Osteocyte (in vitro differentiated cells): ENCODE measurements at regions not wholly inside any gene's neighbourhood (a gene's known extent, or its start where the extent isn't known, plus 50 kb on each side); places are given as distances from the start of the nearest gene placed in this dataset.

Experiments used
- DNase-seq: peaks from one replicate; pipeline ENCODE4 v3.0.0; 2021; ENCODE audit warnings: mixed read lengths; ENCODE audit not compliant: unreplicated experiment; ENCODE audit errors: extremely low spot score
- H3K27ac Mint-ChIP-seq: one replicate; pipeline ENCODE4 v1.8.0; 2021; ENCODE audit warnings: mild to moderate bottlenecking, mixed read lengths; ENCODE audit not compliant: unreplicated experiment
- H3K27me3 Mint-ChIP-seq: one replicate; pipeline ENCODE4 v1.8.0; 2021; ENCODE audit warnings: mixed read lengths; ENCODE audit not compliant: unreplicated experiment
- H3K36me3 Mint-ChIP-seq: one replicate; pipeline ENCODE4 v1.8.0; 2021; ENCODE audit warnings: mixed read lengths; ENCODE audit not compliant: unreplicated experiment
- H3K4me1 Mint-ChIP-seq: one replicate; pipeline ENCODE4 v1.8.0; 2021; ENCODE audit warnings: mixed read lengths; ENCODE audit not compliant: unreplicated experiment
- H3K4me3 Mint-ChIP-seq: one replicate; pipeline ENCODE4 v1.8.0; 2021; ENCODE audit warnings: mild to moderate bottlenecking, moderate library complexity, mixed read lengths; ENCODE audit not compliant: unreplicated experiment
- H3K9me3 Mint-ChIP-seq: one replicate; pipeline ENCODE4 v1.8.0; 2021; ENCODE audit warnings: mixed read lengths; ENCODE audit not compliant: unreplicated experiment
- TF ChIP-seq, protein P1 (sequence below): fragments of 200-600 bp; sonication (generic); IDR thresholded peaks from 2 replicates; pipeline ENCODE4 v1.5.0; 2021; ENCODE audit warnings: antibody characterized with exemption, mild to moderate bottlenecking, moderate library complexity

DNA sequence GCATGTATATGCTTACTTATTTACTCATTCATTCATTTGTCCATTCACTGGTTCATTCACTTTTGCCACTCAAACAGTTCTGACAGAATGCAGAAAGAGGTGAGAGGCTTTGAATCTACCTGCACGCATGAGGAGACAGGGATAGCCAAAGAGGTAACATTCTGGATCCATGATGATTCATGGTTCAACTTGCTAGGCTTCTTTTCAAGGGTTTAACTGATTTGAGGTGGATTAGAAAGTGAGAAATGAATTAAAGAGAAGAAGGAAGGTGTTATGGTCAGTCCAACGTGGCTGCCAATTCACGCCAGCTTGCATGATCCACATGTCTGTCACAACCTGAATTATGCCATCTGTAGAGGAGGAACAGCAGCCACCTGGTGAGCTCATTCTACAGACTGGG lies 260.6 kb downstream of the ARRDC4 start:
- Mint-ChIP-seq H3K4me1 (no peaks in the 10 kb centered on the region), H3K9me3 (no peaks in the 10 kb centered on the region), H3K36me3 (no peaks in the 10 kb centered on the region), H3K27me3 (no peaks in the 10 kb centered on the region), H3K4me3 (no peak overlapping the region), H3K27ac (no peak overlapping the region)
- TF ChIP-seq, protein P1, sequence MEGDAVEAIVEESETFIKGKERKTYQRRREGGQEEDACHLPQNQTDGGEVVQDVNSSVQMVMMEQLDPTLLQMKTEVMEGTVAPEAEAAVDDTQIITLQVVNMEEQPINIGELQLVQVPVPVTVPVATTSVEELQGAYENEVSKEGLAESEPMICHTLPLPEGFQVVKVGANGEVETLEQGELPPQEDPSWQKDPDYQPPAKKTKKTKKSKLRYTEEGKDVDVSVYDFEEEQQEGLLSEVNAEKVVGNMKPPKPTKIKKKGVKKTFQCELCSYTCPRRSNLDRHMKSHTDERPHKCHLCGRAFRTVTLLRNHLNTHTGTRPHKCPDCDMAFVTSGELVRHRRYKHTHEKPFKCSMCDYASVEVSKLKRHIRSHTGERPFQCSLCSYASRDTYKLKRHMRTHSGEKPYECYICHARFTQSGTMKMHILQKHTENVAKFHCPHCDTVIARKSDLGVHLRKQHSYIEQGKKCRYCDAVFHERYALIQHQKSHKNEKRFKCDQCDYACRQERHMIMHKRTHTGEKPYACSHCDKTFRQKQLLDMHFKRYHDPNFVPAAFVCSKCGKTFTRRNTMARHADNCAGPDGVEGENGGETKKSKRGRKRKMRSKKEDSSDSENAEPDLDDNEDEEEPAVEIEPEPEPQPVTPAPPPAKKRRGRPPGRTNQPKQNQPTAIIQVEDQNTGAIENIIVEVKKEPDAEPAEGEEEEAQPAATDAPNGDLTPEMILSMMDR = no peak
- no peak for DNase-seq

DNA sequence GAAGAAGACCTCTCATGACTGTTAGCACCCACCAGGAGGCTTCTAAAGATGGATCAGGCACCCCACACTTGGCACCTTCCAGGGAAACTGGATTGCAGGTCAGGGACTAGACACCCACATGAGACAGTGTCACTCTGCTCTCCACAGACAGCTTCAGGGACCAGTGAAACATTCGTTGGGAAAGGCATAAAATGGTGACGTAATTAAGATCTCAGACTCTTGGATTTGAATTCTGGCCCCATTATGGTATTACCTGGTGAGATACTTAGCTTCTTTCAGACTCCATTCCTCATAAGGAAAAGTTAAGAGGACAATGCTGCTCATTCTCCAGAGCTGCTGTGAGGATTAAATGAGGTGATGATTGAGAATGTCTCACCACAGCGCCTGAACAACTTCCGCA lies 261.1 kb downstream of the ARRDC4 start:
- Mint-ChIP-seq H3K9me3 (no peaks in the 10 kb centered on the region), H3K36me3 (no peaks in the 10 kb centered on the region), H3K27ac (no peak overlapping the region), H3K4me1 (no peaks in the 10 kb centered on the region), H3K27me3 (no peaks in the 10 kb centered on the region), H3K4me3 (no peak overlapping the region)
- TF ChIP-seq, protein P1 = no peak
- DNase-seq = no peak

DNA sequence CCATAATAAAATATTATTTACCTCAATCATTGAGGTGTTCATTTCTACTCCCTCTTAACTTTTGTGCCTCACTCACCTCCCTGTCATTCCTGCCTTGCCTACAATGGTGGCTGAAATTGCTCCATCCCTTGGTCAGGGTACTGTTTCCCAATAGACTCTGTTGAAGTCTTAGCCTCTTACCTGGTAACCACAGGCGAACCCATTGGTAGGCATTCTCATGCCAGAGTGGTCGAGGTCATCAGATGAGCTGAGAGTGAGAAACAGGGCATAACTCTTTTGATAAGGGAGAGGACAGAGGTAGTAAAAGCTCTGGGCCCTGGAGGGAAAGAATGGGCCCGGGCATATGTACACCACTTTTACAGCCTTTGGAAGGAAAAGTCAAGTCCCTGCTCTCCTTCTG lies 265.6 kb downstream of the ARRDC4 start:
- Mint-ChIP-seq H3K36me3 (no peaks in the 10 kb centered on the region), H3K9me3 (no peaks in the 10 kb centered on the region), H3K27ac (no peak overlapping the region), H3K4me1 (no peaks in the 10 kb centered on the region), H3K4me3 (no peak overlapping the region), H3K27me3 (no peaks in the 10 kb centered on the region)
- no peak for DNase-seq
- TF ChIP-seq, protein P1 = no peak

DNA sequence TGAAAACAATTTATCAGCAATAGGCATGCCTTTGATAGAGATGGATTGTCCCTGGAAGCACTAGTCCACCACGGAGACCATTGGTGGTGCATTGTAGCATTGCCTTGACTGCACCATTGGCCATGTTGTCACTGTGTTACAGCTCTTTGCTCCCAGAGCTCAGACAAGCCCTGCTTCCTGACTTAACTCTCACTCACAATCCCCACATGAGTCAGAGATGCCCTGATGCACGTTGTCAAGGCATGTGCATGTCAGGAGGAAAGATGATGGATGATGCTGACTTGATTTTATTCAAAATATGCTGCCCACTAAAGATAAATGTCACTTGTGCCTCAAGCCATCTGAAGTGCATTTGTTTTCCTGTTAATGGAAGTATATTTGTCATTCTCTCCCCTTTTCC lies 266.1 kb downstream of the ARRDC4 start:
- TF ChIP-seq, protein P1 = no peak
- Mint-ChIP-seq H3K4me1 (no peaks in the 10 kb centered on the region), H3K4me3 (no peak overlapping the region), H3K27me3 (no peaks in the 10 kb centered on the region), H3K36me3 (no peaks in the 10 kb centered on the region), H3K9me3 (no peaks in the 10 kb centered on the region), H3K27ac (no peak overlapping the region)
- no peak for DNase-seq

DNA sequence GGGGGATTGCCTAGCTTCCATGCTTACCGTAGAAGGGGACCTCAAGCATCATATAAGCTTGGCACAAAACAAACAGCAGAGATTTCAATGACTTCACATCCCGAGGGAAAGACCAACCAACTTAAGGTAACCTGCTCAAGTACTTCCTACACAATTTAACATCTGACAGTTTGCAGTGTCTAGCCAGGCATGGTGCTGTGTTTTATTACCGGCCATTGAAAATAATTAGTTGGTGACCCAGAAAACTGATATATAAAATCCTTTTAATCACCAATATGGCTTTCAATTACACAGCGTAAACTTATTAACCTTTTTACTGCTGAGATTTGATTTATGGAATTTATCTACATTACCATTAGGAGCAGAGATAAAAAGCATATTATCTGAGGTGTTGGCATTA lies 268.3 kb downstream of the ARRDC4 start:
- Mint-ChIP-seq H3K4me1 (no peaks in the 10 kb centered on the region), H3K27me3 (no peaks in the 10 kb centered on the region), H3K9me3 (no peaks in the 10 kb centered on the region), H3K27ac (no peak overlapping the region), H3K36me3 (no peaks in the 10 kb centered on the region), H3K4me3 (no peak overlapping the region)
- DNase-seq = no peak
- TF ChIP-seq, protein P1 = no peak
